A673 (cell line): ENCODE measurements at regions not wholly inside any gene's neighbourhood (a gene's known extent, or its start where the extent isn't known, plus 50 kb on each side); places are given as distances from the start of the nearest gene placed in this dataset.

Experiments used
- EZH2 ChIP-seq: fragments of 200-600 bp; sonication (generic); IDR thresholded peaks from 2 replicates; pipeline ENCODE4 v1.6.1; 2017; ENCODE audit warnings: borderline replicate concordance, low read depth, mild to moderate bottlenecking, mixed read lengths, antibody characterized with exemption, low read length; ENCODE audit not compliant: poor library complexity, severe bottlenecking
- TF ChIP-seq, protein P1 (sequence below): fragments of 300-800, 200-600 bp; sonication (generic); conservative IDR thresholded peaks from 2 replicates; pipeline ENCODE4 v1.5.1; 2017; ENCODE audit warnings: low read depth, mild to moderate bottlenecking, antibody characterized with exemption, low read length, moderate library complexity, mixed read lengths

DNA sequence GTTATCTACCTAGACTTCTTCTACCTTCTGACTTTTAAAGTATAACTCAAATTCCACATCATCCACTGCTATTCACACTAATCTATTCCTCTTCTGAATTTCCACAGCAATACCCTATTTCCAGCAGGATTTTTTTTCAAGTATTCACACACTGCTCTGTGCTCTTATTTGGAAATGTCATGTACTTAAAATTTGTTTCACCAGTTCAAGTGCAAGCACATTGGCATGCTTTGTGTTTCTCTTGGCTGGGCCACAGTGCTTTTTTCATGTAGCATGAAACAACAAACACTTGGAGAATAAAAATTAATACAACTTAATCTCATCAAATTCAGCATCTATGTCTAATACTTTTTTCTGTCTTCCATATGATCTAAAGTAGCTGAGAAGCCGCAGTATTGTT lies 161.8 kb upstream of the PCDH18 start:
- TF ChIP-seq, protein P1, sequence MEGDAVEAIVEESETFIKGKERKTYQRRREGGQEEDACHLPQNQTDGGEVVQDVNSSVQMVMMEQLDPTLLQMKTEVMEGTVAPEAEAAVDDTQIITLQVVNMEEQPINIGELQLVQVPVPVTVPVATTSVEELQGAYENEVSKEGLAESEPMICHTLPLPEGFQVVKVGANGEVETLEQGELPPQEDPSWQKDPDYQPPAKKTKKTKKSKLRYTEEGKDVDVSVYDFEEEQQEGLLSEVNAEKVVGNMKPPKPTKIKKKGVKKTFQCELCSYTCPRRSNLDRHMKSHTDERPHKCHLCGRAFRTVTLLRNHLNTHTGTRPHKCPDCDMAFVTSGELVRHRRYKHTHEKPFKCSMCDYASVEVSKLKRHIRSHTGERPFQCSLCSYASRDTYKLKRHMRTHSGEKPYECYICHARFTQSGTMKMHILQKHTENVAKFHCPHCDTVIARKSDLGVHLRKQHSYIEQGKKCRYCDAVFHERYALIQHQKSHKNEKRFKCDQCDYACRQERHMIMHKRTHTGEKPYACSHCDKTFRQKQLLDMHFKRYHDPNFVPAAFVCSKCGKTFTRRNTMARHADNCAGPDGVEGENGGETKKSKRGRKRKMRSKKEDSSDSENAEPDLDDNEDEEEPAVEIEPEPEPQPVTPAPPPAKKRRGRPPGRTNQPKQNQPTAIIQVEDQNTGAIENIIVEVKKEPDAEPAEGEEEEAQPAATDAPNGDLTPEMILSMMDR, result no peak
- no peak for TF ChIP-seq EZH2
